Osteocyte (in vitro differentiated cells): ENCODE measurements at regions not wholly inside any gene's neighbourhood (a gene's known extent, or its start where the extent isn't known, plus 50 kb on each side); places are given as distances from the start of the nearest gene placed in this dataset.
A peak's percentile ranks its signal among the peaks of the same experiment; 100 is the strongest.

Experiments
- DNase-seq: peaks from one replicate; pipeline ENCODE4 v3.0.0; 2021; ENCODE audit warnings: mixed read lengths; ENCODE audit not compliant: unreplicated experiment; ENCODE audit errors: extremely low spot score
- H3K27ac Mint-ChIP-seq: one replicate; pipeline ENCODE4 v1.8.0; 2021; ENCODE audit warnings: mild to moderate bottlenecking, mixed read lengths; ENCODE audit not compliant: unreplicated experiment
- H3K27me3 Mint-ChIP-seq: one replicate; pipeline ENCODE4 v1.8.0; 2021; ENCODE audit warnings: mixed read lengths; ENCODE audit not compliant: unreplicated experiment
- H3K36me3 Mint-ChIP-seq: one replicate; pipeline ENCODE4 v1.8.0; 2021; ENCODE audit warnings: mixed read lengths; ENCODE audit not compliant: unreplicated experiment
- H3K4me1 Mint-ChIP-seq: one replicate; pipeline ENCODE4 v1.8.0; 2021; ENCODE audit warnings: mixed read lengths; ENCODE audit not compliant: unreplicated experiment
- H3K4me3 Mint-ChIP-seq: one replicate; pipeline ENCODE4 v1.8.0; 2021; ENCODE audit warnings: mild to moderate bottlenecking, moderate library complexity, mixed read lengths; ENCODE audit not compliant: unreplicated experiment
- H3K9me3 Mint-ChIP-seq: one replicate; pipeline ENCODE4 v1.8.0; 2021; ENCODE audit warnings: mixed read lengths; ENCODE audit not compliant: unreplicated experiment
- CTCF ChIP-seq: fragments of 200-600 bp; sonication (generic); IDR thresholded peaks from 2 replicates; pipeline ENCODE4 v1.5.0; 2021; ENCODE audit warnings: antibody characterized with exemption, mild to moderate bottlenecking, moderate library complexity

- DNase-seq, result no peak
- peaks cover 49% of the 10 kb centered on the region for H3K27me3 Mint-ChIP-seq
- H3K27ac Mint-ChIP-seq, result no peak overlapping the region
- H3K4me3 Mint-ChIP-seq, result no peak overlapping the region
- peaks cover 8% of the 10 kb centered on the region for H3K4me1 Mint-ChIP-seq
- no peaks in the 10 kb centered on the region for H3K36me3 Mint-ChIP-seq
- no peak for TF ChIP-seq CTCF
- no peaks in the 10 kb centered on the region for H3K9me3 Mint-ChIP-seq
These were observed 156.5 kb downstream of the ANKRD60 start for GRCh38 chr20:58071991-58072390.

GRCh38 chr20:58071298-58071697 is 157.2 kb downstream of the ANKRD60 start:
- no peaks in the 10 kb centered on the region for H3K9me3 Mint-ChIP-seq
- H3K27ac Mint-ChIP-seq, result no peak overlapping the region
- peaks cover 49% of the 10 kb centered on the region for H3K27me3 Mint-ChIP-seq
- no peak for TF ChIP-seq CTCF
- peak; percentile 65 for DNase-seq
- peaks cover 8% of the 10 kb centered on the region for H3K4me1 Mint-ChIP-seq
- no peak overlapping the region for H3K4me3 Mint-ChIP-seq
- H3K36me3 Mint-ChIP-seq, result no peaks in the 10 kb centered on the region

- Mint-ChIP-seq H3K27ac (no peak overlapping the region), H3K36me3 (no peaks in the 10 kb centered on the region), H3K4me1 (peaks cover 8% of the 10 kb centered on the region), H3K27me3 (peaks cover 54% of the 10 kb centered on the region), H3K9me3 (no peaks in the 10 kb centered on the region), H3K4me3 (no peak overlapping the region)
- DNase-seq, result peak; percentile 73
- no peak for TF ChIP-seq CTCF
These were observed 157.7 kb downstream of the ANKRD60 start for GRCh38 chr20:58070664-58071196.

GRCh38 chr20:58069796-58070663 is 158.4 kb downstream of the ANKRD60 start:
- Mint-ChIP-seq H3K27ac (no peak overlapping the region), H3K27me3 (peaks cover 60% of the 10 kb centered on the region), H3K4me3 (no peak overlapping the region), H3K36me3 (no peaks in the 10 kb centered on the region), H3K9me3 (no peaks in the 10 kb centered on the region), H3K4me1 (peaks cover 8% of the 10 kb centered on the region)
- DNase-seq, result peak; percentile 73
- no peak for TF ChIP-seq CTCF

GRCh38 chr20:58069207-58069606 is 159.2 kb downstream of the ANKRD60 start:
- Mint-ChIP-seq H3K27me3 (peaks cover 65% of the 10 kb centered on the region), H3K4me1 (peaks cover 3% of the 10 kb centered on the region), H3K36me3 (no peaks in the 10 kb centered on the region), H3K9me3 (no peaks in the 10 kb centered on the region), H3K27ac (no peak overlapping the region), H3K4me3 (no peak overlapping the region)
- no peak for TF ChIP-seq CTCF
- DNase-seq, result peak; percentile 32
